Psoas muscle (tissue), 7 donors: ENCODE measurements at regions not wholly inside any gene's neighbourhood (a gene's known extent, or its start where the extent isn't known, plus 50 kb on each side); places are given as distances from the start of the nearest gene placed in this dataset.
A peak's percentile ranks its signal among the peaks of the same experiment; 100 is the strongest.

ENCODE experiments used
- ATAC-seq, 4 donors: fragments of 200-7000 bp; cut with Tn5 transposase; one replicate each; pipeline ENCODE4 v1.9.1; 2020; ENCODE audit warnings: moderate library complexity in 3 of 4, mild to moderate bottlenecking in 2 of 4
- DNase-seq, 2 donors: peaks; one replicate each; pipeline ENCODE4 v3.0.0-alpha.2; 2020
- H3K27ac ChIP-seq: fragments of 200-600 bp; one replicate; pipeline ENCODE4 v1.8.0; 2022
- H3K27me3 ChIP-seq, 3 donors: fragments of 200-600 bp in 1 of 3; one replicate each; pipeline versions ENCODE4 v1.6.1 to v1.8.0; 2013 to 2022; ENCODE audit warnings: low read length in 2 of 3, mild to moderate bottlenecking in 2 of 3, moderate library complexity in 1 of 3; ENCODE audit not compliant: insufficient read depth in 3 of 3
- H3K36me3 ChIP-seq, 2 donors: fragments of 200-600 bp in 1 of 2; one replicate each; pipeline versions ENCODE4 v1.6.1 to v1.8.0; 2013 to 2022; ENCODE audit warnings: low read depth in 1 of 2, mild to moderate bottlenecking in 1 of 2, moderate library complexity in 1 of 2; ENCODE audit not compliant: insufficient read depth in 1 of 2
- H3K4me1 ChIP-seq: fragments of 200-600 bp; one replicate; pipeline ENCODE4 v1.8.0; 2022
- H3K4me3 ChIP-seq: fragments of 200-600 bp; one replicate; pipeline ENCODE4 v1.8.0; 2022; ENCODE audit warnings: mild to moderate bottlenecking
- H3K9me3 ChIP-seq: fragments of 200-600 bp; one replicate; pipeline ENCODE4 v1.8.0; 2022
- CTCF ChIP-seq: fragments of 200-600 bp; IDR thresholded peaks from one replicate; pipeline ENCODE4 v1.8.0; 2022; ENCODE audit warnings: antibody characterized with exemption
- WGBS, 3 donors: extraction: QIAGEN DNeasy Blood & Tissue Kit; methylation state at CpG; one replicate each; pipeline versions ENCODE4 v1.1.6 to v1.1.7; 2013; 5-methylcytosine and 5-hydroxymethylcytosine counted together
- intact Hi-C, 2 donors: fragments of 100-400 bp; cut with DNase I; formaldehyde crosslinking; loops; one replicate each; pipeline versions ENCODE4 v1.11.0 to v1.14.2; 2022
- donor health status: healthy with polysubstance abuse.
- donor health status: DM: no; HTN: no; CAD: no; lungs with moderate emphysema.
- donor health status: Bipolar disorder and iron deficiency.
- donor health status: healthy.
- donor health status: DM: yes; HTN: yes; CAD: no.
- donor health status: DM: no; HTN: no; CAD: no.
- donor health status: DM: yes; HTN: yes; CAD: no.

GRCh38 chr6:18579869-18580268 is 192.7 kb downstream of the RNF144B start:
- WGBS, 3 donors, result 68 to 74% (median 72%) methylated on average over 1 of the region's 1 CpG
- DNase-seq (no peak), ATAC-seq (no peak)
- no peaks in the 10 kb centered on the region for H3K36me3 ChIP-seq
- H3K4me3 ChIP-seq, result no peak overlapping the region
- peaks cover 0 to 4% (median 2%) of the 10 kb centered on the region in 3 donors for H3K27me3 ChIP-seq
- intact Hi-C loops, result no loop called here
- H3K27ac ChIP-seq, result no peak overlapping the region
- H3K9me3 ChIP-seq, result no peaks in the 10 kb centered on the region
- peaks cover 3% of the 10 kb centered on the region for H3K4me1 ChIP-seq
- TF ChIP-seq CTCF, result no peak

GRCh38 chr6:18584372-18584771 is 197.2 kb downstream of the RNF144B start:
- Histone ChIP-seq H3K4me1 (peaks cover 4% of the 10 kb centered on the region), H3K9me3 (no peaks in the 10 kb centered on the region), H3K27ac (peak overlapping the region; percentile 41), H3K36me3 (no peaks in the 10 kb centered on the region), H3K4me3 (no peak overlapping the region), H3K27me3 (peaks cover 0 to 4% (median 0%) of the 10 kb centered on the region in 3 donors)
- no peak for TF ChIP-seq CTCF
- WGBS, 3 donors, result 84 to 87% (median 86%) methylated on average over 4 of the region's 4 CpGs
- ATAC-seq (no peak), DNase-seq (no peak)
- intact Hi-C loops, result no loop called here

- Histone ChIP-seq H3K36me3 (no peaks in the 10 kb centered on the region), H3K4me3 (no peak overlapping the region), H3K4me1 (peaks cover 4% of the 10 kb centered on the region), H3K27me3 (peaks cover 0 to 4% (median 0%) of the 10 kb centered on the region in 3 donors), H3K9me3 (no peaks in the 10 kb centered on the region), H3K27ac (peak overlapping the region; percentile 41)
- DNase-seq (peak; percentile 35 to 50), ATAC-seq (peak; percentile 75 to 94 (median 90))
- 9 to 23% (median 15%) methylated on average over 4 of the region's 4 CpGs for WGBS, 3 donors
- no peak for TF ChIP-seq CTCF
- intact Hi-C loops, result no loop called here
Observed at GRCh38 chr6:18585032-18585573, 198.0 kb downstream of the RNF144B start.

GRCh38 chr6:18586133-18586532 is 199.0 kb downstream of the RNF144B start:
- no peak overlapping the region for H3K4me3 ChIP-seq
- H3K27ac ChIP-seq, result no peak overlapping the region
- H3K4me1 ChIP-seq, result peaks cover 4% of the 10 kb centered on the region
- ATAC-seq (peak in 2 of 4 donors; percentile 43 to 53), DNase-seq (no peak)
- TF ChIP-seq CTCF, result no peak
- H3K27me3 ChIP-seq, result peaks cover 0 to 4% (median 0%) of the 10 kb centered on the region in 3 donors
- no peaks in the 10 kb centered on the region for H3K9me3 ChIP-seq
- intact Hi-C loops, result no loop called here
- H3K36me3 ChIP-seq, result no peaks in the 10 kb centered on the region
- WGBS, 3 donors, result 37 to 53% (median 39%) methylated on average over 8 of the region's 8 CpGs
